Hypothalamus (tissue), 51 donors: ENCODE measurements at regions not wholly inside any gene's neighbourhood (a gene's known extent, or its start where the extent isn't known, plus 50 kb on each side); places are given as distances from the start of the nearest gene placed in this dataset.
A peak's percentile ranks its signal among the peaks of the same experiment; 100 is the strongest.
"Not testable (repeated sequence)": the region's sequence is repeated elsewhere in the genome, so short reads cannot be mapped to it uniquely, and the experiment has no call there.

Source experiments
- DNase-seq, 51 donors: peaks; one replicate each; lab custom pipeline; 2025; lab: John Stamatoyannopoulos, UW

DNA sequence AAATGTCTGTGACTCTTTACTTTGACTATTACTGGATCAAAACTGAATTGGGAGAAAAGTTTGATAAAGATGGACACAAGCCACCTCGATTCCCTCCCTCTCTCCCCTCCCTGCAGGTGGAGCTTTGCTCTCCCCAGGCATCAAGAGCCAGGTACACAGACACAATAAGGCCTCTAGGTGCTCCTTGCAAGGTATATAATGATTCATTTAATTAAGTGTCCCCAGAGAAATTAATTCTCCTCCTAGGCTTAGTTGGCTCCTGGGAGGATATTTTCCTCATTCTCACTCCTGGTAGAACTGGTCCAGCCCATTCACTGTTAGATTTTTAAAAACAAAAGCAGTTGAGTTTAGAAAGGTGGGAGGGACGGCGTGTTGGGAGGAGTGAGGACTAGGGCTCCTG lies 352.4 kb upstream of the SMIM21 start:
- no peak for DNase-seq

DNA sequence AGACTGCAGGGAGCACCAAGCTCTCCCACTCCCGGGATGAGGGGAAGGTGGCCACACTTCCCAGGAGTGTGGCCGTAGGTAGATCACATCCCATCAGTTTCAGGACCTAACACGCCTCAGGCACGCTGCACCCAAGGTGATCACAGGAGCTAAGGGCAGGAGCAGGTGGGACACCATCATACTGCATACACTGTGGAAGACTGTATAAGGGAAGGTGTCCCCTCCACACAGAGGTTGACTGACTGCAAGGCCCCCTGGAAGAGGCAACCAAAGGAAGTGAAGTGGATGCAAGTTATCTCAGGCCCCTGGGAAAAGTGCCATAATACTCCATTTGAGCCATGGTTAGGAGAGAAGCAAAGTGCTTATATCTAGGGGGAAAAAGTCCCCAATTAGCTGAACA lies 351.9 kb upstream of the SMIM21 start:
- DNase-seq = no peak

DNA sequence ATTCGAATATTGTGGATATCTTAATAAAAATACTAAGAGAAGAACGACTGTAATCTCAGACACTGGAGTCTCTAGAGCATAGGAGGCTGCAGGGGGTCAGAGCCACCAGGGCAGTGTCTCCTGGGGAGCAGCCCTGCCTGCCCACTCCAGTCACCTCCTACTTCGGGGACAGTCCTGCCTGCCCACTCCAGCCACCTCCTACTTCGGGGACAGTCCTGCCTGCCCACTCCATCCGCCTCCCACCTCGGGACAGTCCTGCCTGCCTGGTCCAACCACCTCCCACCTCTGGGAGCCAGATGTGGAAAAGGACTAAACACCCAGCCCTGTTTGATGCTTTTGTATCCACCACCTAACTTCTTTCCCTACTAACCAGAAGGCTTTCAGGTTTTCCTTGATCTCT lies 350.1 kb upstream of the SMIM21 start:
- no peak for DNase-seq

DNA sequence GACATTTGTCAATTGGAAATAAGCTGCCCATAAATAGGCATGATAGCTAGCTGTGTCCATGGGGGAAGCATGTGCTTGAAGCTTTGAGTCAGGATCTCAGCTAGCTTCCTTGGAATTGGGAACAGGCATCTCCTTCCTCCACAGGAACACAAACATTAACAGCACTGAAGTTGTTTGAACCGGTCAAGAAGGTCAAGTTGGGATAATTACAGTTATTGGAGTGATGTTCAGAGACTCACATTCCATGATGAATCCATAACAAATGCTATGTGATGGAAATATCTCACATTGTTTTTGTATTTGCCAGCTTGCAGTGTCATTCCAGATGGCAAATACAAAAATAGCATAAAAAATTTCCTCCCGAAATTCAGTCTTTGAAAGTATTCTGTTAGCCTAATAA lies 347.6 kb upstream of the SMIM21 start:
- no peak for DNase-seq

DNA sequence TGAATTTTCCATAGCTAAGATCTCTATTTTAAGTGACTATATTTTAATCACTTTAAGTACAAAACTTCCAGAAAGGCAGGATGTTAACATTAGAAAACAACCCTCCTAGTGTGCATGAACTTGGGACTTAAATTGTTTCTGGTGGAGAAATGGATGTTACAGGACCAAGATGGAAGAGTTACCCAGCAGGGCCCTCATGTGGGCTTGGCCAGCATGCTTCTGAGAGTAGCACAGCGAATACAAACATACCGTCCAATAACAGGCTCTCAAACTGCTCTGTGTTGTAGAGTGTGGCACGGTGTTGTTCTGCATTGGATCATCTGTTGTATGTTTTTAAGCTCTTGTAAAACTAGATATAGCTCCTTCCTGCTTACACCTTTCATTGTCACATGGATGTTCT lies 346.1 kb upstream of the SMIM21 start:
- no peak for DNase-seq

DNA sequence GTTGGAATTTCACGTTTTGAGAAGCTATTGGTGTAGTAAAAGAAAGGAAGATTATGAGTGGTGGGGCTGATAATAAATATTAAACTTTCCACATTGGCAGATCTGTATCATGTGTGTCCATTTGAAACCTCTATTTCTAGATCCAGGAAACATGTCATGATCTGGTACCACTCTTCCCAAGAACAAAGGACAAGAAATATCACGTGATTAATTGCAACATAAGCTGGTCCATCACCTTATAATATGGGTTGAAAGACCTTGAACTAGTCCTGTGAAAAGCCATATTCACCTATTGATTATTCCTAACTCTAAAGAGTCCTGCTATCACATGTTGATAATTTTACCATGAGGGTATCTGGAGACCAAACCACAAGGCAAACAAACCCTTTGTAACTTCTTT lies 335.3 kb upstream of the SMIM21 start:
- no peak for DNase-seq

DNA sequence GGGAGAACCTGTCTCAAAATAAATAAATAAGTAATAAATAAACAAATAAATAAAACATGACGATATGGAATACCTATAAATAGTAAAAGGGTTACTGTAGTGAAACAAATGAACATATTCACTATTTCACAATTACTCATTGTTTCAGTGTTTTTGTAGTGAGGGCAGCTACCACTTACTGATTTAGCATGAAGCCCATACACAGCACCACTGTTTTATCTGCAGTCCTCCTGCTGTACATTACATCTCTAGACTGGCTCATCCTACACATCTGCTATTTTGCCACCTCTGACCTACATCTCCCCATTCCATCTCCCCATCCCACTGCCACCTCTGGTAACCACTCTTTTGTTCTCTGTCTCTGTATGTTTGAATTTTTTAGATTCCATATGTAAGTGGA lies 332.7 kb upstream of the SMIM21 start:
- DNase-seq = no peak

DNA sequence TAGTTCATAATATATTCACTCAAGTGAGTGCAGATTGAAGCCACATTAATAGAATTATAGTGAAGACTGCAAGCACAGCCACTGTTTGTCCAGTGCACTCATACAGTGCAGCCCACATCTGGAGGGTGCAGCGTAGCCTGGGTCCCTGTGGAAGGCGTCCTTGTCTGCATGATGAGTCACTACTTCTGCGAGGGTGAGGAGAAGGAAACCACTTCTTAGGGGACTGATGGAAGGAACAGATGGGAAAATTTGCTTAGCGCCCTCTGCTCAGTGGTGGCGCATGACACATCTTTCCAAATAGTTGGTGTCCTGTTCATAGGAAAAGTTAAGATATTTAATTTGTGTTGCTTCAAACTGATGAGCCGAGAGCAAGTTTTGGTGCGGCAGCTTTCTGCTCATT lies 330.4 kb upstream of the SMIM21 start:
- no peak for DNase-seq

DNA sequence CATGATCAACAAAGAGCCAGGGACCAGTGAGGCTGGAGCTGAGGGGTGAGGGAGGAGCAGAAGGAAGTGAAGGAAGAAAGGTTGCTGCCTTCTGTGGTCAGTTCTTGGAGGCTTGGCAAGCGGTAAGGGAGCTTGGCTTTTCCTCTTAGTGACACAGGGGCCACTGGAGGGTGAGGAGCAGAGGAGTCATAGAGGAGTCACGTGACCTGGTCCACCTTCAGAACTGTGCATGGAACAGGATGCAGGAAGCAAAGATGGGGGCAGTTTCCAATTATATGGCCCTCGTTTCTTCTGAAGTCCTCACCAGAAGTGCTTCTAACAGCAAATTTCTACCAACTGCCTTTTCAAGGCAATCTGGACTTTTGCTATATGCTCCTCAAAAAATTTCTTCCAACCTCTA lies 326.9 kb upstream of the SMIM21 start:
- no peak for DNase-seq

DNA sequence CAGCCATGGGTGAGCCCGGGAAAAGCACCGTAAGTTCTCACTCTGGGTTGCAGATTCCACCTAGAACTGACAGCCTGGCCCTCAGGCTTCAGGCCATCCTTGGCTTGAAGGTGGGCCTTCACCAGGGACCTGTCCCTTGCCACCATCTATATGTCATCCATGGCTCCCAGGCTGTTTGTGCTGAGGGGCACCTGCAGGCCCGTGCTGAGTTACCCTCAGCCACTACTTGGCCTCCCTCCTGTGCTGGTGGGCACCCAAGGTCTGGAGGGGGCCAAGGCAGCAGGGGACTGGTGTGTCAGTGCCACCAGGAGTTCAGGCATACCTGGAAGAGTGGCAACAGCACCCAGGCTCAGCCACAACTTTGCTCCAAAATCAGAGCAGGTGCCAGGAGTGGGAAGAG lies 326.2 kb upstream of the SMIM21 start:
- no peak for DNase-seq

DNA sequence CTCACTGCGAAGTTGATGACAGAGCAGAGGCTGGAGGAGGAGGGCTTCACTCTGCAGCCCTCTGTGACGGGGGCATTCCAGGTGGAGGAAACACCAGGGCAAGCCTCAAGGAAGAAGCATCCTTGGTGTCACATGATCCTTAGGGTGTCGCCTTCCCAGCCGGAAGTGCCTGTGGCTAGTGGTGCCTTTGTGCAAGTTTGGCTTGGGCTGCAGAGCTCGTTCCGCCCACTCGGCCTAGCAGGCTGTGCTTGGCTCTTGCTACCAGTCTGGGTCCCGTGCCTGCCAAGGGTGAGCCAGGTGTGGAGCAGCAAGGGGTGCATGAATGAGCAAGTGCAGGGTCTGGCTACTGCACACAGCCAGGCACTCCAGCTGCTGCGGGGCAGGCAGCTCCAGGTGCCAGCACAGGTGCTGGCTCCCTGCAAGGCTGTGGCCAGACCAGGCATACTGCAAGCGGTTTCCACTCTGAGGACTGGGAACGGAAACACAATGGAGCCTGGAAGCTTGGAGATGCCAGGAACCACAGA lies 325.3 kb upstream of the SMIM21 start:
- DNase-seq = no peak

DNA sequence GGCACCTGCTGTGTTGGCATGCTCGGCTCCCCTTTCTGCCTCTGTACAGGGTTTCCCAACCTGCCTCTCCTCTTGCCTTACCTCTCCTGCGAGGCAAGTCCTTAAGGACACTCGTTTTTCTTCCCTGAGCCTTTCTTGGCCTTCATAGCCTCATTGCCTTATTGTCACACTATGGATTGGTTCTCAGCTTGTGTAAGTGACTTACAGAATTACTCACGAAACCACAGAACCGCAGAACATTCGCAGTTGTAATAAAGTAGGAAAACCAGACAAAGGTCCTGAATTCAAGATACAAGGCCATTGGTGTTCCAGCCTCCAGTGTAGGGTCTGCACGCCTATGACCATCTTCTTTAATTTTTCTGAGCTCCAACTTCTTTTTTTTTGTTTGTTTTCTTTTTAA lies 317.6 kb upstream of the SMIM21 start:
- no peak for DNase-seq

DNA sequence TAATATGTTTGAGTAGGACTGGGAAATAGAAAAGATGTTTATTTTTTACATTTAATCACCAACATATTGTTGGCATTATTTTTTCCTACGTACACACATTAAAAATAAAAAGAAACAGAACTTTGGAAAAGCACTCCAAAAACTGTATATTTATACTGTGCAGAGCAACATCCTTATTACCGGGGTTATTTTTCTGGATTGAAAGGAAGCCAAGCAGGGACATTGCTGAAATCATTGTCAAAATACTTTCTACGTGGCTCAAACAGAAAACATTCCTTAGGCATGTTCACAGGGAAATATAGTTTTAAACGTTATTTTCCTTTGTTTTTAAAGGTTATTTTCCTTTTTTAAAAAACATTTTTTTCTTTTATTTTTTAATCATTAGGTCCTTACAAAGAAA lies 315.0 kb upstream of the SMIM21 start:
- no peak for DNase-seq

DNA sequence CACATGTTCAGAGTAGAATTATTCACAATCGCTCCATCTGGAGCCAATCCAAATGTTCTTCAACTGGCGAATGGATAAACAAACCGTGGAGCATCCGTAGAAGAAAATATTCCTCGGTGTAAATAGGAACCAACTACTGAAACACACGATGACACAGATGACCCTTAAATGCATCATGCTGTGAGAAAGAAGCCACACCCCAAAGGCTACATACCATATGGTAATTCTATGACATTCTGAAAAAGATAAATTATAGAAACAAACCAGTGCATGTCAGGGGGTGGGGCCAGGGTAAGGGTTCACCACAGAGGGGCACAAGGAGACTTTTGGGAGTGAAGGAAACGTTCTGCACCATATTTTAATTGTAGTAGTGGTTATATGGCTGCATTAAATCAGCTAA lies 312.2 kb upstream of the SMIM21 start:
- DNase-seq = no peak

DNA sequence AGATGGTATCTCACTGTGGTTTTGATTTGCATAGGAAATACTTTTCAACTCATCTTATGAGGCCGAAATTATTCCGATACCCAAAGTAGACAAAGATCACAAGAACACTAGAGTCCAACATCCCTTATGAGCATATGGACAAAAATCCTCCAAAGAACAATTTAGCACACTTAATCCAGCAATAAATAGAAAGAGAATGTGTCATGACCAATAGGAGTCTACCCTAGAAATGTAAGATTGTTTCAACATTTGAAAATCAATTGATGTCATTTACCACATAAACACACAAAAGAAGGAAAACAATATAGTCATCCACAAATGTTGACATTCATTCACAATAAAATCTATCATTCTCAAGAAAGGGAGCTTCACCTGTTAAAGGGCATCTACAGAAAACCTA lies 307.8 kb upstream of the SMIM21 start:
- no peak for DNase-seq

DNA sequence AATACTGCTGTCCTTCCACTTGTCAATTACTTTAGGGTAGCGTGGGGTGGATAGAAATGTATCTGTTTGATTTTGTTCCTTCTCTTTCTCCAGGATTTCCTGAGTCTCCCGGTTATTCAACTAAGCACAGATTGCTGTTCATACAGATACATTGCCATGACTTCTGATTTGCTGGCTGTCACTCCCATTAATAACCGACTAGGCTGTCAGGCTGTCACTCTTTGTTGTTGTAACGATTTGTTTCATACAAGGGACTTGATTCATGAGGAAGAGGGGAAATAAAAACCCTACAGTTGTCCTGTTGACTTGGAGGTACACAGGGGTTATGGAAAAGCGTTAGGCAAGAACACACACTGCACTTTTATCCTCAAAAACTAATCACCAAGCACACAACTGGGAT lies 302.7 kb upstream of the SMIM21 start:
- DNase-seq = no peak

DNA sequence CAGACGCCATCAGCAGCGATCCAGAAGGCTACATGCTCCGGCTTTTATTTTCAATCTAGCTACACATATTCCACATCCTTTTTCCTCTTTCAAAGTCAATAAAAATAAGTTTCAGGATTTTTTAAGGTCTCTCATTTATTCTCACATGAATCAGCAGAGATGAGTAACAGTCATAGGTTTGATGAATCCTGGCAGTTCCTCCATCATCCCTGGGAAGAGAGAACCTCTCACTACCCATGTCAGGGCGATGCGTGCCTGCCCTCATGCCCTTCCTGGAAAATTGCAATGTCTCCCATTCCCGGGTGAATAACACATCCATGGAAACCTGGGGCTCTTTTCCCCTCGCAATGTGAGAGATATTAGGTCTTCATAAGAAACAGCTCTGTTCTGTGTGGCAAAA lies 301.1 kb upstream of the SMIM21 start:
- DNase-seq = no peak

DNA sequence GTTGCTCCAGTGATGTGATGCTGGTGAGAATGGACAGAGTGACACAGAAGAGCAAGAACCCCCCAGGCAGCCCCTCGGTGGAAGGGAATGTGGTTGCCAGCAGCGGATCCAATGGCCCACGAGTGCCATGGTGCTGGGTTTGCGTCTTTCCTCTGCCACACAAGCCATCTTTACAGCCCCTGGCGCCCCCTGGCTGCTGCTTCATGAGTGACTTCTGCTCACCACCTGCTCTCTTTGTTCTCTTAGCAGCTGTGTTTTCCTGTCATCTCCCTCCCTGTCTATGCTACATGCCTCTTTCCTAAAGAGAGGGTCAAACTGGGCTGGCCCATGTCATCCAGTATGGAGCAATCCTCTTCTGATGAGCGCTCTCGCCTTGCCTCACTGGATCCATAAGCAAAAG lies 300.0 kb upstream of the SMIM21 start:
- peak in 26 of 51 donors; percentile 6 to 72 (median 26) for DNase-seq

DNA sequence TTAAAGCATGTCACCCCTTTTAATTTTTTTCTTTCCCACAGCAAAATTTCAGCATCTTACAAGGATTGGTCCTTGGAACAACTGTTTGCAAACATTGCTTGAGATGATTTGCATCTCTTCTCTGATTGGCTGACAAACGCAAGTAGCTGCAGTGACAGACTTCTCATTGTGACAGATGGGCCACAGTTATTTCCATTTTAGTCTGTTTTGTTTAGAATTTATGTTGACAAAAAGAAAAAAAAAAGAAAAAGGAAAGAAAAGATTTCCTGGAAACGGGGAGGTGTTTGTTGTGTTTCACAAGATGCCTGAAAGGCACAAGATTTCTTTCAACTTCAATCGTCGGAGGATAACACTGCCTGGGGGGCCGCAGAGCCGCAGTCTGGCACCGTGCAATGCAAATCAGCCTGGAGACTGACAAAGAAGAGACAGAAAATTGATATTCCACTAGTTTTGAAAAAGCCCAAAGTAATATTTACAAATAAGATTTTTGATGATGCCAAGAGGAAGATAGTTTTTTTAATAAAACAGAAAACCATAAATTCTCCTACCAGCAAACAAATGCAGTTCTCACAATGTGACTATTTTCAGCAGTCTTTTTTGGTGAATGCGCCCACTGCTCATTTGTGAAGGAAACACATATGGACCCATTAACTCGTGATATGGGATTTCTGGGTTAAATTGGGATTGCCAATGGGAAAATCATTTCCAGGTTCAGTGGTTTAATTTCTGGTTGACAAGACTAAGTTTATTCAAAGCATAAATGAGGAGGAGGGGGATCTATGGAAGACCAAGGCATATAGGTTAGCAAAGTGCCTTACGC lies 296.2 kb upstream of the SMIM21 start:
- no peak for DNase-seq

DNA sequence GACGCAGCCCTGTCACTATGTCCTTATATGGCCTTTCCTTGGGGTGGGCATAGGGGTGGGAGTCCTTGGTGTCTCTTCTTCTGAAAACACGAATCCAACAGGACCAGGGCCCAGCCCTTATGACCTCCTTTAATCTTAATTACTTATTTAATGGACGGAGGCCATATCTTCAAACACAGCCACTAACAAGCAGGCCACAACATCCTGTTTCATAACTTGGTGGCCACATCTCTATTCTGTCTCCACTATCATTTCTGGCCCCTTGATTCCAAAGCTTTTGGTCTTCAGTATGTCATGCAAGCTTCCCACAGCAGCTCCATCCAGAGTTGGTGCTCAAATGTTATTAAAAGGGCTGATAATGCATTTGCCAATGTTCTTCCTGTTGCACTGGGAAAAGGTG lies 287.3 kb upstream of the SMIM21 start:
- no peak for DNase-seq

DNA sequence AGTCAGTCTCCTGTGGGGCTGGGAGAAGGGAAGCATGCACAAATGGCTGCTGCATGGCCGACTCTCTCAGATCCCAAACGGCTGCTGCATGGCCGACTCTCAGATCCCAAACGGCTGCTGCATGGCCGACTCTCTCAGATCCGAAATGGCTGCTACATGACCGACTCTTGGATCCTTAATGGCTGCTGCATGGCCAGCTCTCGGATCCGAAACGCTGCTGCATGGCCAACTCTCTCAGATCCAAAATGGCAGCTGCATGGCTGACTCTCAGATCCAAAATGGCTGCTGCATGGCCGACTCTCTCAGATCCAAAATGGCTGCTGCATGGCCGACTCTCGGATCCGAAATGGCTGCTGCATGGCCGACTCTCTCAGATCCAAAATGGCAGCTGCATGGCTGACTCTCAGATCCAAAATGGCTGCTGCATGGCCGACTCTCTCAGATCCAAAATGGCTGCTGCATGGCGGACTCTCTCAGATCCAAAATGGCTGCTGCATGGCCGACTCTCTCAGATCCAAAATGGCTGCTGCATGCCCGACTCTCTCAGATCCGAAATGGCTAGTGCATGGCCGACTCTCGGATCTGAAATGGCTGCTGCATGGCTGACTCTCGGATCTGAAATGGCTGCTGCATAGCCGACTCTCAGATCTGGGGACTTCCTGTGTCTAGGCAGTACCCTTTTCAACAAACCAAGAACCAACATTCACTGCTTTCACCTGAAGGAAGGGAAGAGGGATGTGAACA lies 284.8 kb upstream of the SMIM21 start:
- DNase-seq = not testable (repeated sequence)

DNA sequence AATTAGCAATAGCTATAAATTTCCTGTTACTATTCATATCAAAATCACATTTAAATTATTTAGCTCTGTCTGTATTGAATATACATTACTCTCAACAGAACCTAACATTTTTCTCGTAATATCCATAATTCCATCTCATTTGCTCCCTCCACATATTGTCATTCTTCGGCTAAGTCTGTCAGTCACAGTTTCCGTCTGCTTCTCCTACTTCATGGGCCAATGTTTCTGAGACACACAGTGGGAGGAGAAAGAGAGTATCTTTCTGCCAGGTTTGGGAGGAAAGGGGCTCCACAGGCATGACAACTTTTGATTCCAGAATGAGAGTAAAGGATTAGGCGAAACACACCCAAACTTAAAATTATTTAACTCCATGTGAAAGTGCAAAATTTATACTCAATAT lies 273.1 kb upstream of the SMIM21 start:
- no peak for DNase-seq
